Astrocyte (in vitro differentiated cells and primary cell): ENCODE measurements at regions not wholly inside any gene's neighbourhood (a gene's known extent, or its start where the extent isn't known, plus 50 kb on each side); places are given as distances from the start of the nearest gene placed in this dataset.

Experiments used
- EZH2 ChIP-seq: IDR thresholded peaks from 2 replicates; pipeline ENCODE4 v1.6.1; 2012; ENCODE audit warnings: mild to moderate bottlenecking, low read length, inconsistent platforms; ENCODE audit not compliant: insufficient read depth
- TF ChIP-seq, protein P1 (sequence below): IDR thresholded peaks from 2 replicates; pipeline ENCODE4 v1.5.1; 2011; ENCODE audit warnings: low read depth, mild to moderate bottlenecking, inconsistent platforms, low read length, moderate library complexity; ENCODE audit not compliant: insufficient read depth

DNA sequence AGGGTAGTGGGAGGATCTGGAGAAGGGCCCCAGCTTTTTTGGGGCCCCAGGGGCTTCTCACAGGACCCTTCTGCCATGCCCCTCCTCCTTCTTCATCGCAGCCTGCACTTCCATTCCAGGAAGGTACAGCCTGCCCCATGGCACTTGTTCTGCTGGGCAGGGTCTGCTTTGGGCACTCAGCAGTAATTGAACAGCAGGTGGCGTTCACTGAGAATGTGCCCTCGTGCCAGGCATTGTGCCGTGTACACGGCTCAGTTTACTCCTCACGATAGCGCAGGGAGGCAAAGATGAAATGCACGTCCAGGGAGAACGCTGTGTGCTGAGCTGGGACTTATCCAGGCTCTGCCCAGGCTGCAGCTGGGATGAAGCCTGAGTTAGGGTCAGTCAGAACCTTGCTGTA is 54.8 kb upstream of the ASB18 start:
- TF ChIP-seq, protein P1, sequence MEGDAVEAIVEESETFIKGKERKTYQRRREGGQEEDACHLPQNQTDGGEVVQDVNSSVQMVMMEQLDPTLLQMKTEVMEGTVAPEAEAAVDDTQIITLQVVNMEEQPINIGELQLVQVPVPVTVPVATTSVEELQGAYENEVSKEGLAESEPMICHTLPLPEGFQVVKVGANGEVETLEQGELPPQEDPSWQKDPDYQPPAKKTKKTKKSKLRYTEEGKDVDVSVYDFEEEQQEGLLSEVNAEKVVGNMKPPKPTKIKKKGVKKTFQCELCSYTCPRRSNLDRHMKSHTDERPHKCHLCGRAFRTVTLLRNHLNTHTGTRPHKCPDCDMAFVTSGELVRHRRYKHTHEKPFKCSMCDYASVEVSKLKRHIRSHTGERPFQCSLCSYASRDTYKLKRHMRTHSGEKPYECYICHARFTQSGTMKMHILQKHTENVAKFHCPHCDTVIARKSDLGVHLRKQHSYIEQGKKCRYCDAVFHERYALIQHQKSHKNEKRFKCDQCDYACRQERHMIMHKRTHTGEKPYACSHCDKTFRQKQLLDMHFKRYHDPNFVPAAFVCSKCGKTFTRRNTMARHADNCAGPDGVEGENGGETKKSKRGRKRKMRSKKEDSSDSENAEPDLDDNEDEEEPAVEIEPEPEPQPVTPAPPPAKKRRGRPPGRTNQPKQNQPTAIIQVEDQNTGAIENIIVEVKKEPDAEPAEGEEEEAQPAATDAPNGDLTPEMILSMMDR, result no peak
- TF ChIP-seq EZH2, result no peak
